UCSD-AML1 (cell line): ENCODE measurements at regions not wholly inside any gene's neighbourhood (a gene's known extent, or its start where the extent isn't known, plus 50 kb on each side); places are given as distances from the start of the nearest gene placed in this dataset.

Source experiments
- DNase-seq: peaks from one replicate; lab custom pipeline; 2025; ENCODE audit not compliant: unreplicated experiment; lab: John Stamatoyannopoulos, UW

DNA sequence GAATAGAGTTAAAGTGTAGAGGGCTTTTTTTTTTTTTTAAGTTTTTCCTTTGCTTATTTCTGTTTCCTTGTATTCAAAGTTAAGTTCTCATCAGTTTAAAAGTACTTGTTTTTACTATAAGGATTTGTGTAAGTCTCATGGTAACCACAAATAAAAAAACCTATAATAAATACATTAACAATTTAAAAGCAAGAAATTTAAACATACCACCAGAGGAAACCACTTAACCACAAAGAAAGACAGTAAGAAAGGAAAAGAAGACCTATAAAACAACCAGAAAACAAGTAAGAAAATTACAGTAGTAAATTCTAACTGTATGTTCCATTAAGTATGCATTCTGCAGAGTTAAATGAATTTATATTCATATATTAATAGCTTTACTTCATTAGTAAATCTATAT lies 999.1 kb upstream of the ATXN8OS start:
- DNase-seq, result no peak

DNA sequence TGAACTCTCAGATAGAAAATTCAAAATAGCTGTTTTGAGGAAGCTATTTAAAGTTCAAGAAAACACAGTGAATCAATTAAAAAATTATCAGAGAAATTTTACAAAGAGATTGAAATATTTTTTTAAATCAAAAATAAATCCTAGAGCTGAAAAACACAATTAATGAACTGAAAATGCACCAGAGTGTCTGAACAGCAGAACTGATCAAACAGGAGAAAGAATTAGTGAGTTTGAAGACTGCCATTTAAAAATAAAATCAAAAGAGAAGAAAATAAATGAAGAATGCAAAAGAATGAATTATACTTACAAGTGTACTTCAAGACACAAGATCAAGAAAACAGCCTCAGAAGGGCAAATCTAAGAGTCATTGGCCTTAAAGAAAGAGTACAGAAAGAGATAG lies 1000.2 kb upstream of the ATXN8OS start:
- no peak for DNase-seq

- no peak for DNase-seq
Measured at GRCh38 chr13:69101841-69102240, 1005.8 kb upstream of the ATXN8OS start.

- DNase-seq, result no peak
Measured at GRCh38 chr13:69094485-69094884, 1013.1 kb upstream of the ATXN8OS start.

DNA sequence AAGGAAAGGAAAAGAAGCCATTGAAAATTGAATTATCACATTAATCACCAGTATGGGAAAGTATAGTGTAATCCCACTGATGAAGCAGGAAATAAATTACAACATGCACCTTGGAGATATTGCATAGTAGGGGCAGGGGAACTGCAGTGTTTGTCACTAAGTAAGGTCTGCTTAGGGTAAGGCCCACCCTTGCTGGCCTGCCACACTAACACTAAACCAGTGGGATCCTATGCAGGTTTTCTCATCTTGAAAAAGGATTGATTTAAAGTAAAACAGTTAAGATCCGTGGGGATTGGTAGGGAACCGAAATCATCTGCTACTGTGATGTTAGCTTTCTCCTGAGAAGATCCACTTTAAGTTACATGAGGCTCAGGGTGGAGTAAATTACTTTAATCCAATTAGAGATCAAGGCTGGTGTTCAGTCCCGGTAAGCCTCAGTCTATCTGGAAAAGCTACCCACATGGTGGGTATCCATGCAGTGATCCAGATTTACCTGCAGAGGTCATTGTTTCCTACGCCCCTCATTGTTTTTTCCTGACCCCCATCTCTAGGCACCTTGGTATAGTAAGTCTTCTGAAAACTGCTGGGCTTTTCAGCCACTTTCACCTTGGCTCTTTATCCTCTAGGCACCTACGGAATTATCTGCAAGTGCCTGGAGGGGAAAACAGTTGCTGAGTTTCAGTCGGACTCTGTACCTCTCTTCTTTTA lies 1014.9 kb upstream of the ATXN8OS start:
- no peak for DNase-seq

DNA sequence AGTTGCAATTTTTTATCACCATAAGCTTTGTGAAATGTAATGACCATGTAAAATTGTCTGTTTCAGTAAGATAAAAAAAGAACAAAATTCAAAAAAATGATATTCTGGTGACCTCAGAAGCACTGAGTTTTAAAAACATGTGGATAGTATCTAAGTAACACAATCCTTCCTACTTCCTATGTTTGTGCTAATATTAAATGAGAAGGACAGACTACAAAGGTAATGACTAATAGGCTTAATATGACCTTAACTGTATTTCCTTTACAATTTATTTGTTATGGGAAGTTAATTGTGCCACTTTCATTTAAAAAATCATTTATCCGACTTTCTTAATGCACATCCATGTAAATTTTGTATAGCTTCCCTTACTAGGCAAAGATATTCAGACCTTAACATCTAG lies 1030.4 kb upstream of the ATXN8OS start:
- DNase-seq, result no peak

DNA sequence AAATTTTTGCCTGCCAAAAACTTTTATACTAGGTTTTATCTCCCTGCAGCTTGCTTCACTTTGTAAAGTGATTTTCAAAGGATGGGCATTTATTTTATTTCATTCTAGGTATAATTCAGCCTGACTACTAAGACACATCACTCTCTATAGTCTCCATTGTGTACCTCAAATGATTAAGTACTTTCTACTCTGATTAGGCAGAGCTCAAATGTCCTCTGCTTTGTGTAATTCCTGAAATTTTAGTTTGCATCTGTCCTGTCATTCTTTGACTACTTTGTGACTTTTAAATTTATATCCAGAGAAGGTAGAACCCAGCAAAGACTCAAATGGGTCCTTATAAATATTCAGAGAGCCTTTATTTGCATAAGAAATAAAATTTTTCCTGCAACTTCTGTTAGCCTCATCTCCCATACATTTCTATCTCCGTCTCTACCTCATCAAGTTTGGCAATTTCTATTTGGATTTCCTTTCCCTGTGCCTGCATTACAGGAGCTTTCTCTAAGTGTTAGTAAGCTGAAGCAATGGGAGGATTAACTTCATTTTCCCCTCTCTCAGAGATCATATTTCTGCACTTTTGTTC lies 1038.0 kb upstream of the ATXN8OS start:
- no peak for DNase-seq

GRCh38 chr13:69050696-69051095 lies 1056.9 kb upstream of the ATXN8OS start:
- DNase-seq, result no peak

DNA sequence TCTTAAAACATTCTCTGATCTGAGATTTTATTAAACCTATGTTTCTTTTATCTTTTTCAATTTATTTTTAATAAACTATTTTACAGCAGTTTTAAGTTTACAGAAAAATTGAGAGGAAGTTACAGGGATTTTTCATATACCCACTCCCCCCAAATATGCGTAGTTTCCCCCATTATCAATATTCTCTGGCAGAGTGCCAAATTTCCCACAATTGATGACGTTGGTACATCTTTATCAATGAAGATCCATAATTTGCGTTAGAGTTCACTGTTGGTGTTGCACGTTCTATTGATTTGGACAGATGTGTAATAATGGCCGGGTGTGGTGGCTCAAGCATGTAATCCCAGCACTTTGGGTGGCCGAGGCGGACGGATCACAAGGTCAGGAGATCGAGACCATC lies 1063.0 kb upstream of the ATXN8OS start:
- DNase-seq, result no peak

DNA sequence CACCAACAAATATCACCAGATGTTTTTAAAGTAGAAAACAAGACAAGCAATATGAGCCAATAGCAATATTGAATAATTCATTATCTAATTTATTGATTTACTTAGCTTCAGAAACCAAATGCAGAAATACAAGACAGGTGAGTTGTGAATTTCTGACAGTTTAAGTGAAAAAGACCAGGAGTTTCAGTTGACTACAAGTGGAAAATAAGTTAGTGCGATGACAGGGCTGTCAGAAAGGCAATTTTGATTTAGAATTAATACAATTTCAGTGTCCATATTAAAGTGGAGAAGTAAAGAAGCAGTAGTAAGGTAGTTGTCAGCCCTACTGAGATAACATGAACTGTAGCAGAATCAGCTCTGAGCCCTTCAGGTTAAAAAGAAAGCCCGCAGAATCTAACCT lies 1066.7 kb upstream of the ATXN8OS start:
- DNase-seq, result no peak

GRCh38 chr13:69035771-69036170 lies 1071.9 kb upstream of the ATXN8OS start:
- no peak for DNase-seq

DNA sequence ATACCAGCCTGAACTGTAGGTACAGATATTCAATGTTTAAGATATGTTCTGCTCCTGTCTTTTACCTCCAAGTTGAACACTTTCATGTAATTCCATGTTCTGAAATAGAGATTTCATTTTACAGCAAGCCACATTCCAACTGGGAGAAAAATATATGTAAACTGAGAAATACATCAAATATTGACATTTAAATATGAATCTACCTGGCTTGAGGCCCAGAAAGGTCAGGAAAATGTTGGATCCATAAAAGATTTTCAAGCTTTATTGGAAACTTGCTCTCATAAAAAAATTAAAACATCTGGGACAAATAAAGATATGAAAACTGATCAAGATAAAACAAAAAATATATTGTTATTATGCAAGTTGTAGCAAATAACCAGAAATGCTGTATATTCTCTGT lies 1078.7 kb upstream of the ATXN8OS start:
- DNase-seq, result no peak

DNA sequence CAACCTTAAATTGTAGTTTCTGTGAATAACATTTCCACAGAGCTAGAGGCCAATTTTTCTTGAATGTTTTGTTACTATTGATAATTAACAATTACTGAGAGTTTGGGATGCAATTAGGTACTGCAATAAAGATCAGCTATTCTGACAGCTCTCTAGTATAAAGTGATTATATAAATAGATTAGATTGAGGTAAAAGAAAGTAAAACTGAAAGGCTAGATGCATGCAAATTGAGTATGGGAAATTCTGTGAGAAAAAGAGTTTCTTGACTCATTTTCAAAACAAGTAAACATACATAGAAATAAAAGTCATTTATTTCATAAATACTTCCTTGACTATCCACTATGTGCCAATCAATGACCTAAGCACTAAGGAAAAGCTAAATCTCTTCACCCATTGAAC lies 1087.5 kb upstream of the ATXN8OS start:
- no peak for DNase-seq

GRCh38 chr13:69018173-69018572 lies 1089.5 kb upstream of the ATXN8OS start:
- DNase-seq, result peak; percentile 1

- DNase-seq, result no peak
Measured at GRCh38 chr13:69010789-69011188, 1096.8 kb upstream of the ATXN8OS start.

GRCh38 chr13:69008499-69008898 lies 1099.1 kb upstream of the ATXN8OS start:
- DNase-seq, result no peak

GRCh38 chr13:68998056-68998455 lies 1109.6 kb upstream of the ATXN8OS start:
- DNase-seq, result no peak

DNA sequence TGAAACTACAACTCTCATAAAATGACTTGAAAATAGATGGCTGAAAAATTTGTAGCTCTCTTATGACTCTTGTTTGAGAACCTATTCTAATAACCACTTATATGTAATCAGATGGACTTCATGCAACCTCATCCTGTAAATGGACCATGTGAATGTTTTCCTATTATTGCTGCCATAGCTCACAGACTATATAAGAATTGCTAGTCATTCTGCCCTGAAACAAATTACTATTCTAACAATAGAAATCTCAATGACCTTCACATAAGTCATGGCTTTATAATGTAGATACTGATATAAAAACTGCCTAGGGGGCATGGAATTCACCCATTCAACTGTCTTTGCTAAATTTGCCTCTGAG lies 1111.0 kb upstream of the ATXN8OS start:
- DNase-seq, result no peak

GRCh38 chr13:68995972-68996667 lies 1111.5 kb upstream of the ATXN8OS start:
- DNase-seq, result no peak

DNA sequence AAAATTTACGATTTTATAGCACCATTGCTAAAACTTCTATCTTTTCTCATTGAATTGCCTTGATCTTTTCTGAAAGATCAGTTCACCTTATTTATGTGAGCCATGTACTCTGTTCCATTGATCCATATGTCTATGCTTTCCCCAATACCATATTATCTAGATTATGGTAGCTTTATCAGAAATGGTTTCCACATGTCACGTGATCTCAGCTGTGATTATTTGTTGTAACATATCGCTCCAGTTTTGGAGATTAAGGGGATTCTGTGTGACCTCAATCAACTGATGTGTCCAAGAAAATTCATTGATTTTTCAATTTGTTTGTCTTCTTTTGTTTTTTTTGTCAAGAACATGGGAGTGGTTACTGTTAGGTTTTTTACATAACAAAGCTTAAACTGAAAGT lies 1114.5 kb upstream of the ATXN8OS start:
- DNase-seq, result no peak

GRCh38 chr13:68988176-68988575 lies 1119.5 kb upstream of the ATXN8OS start:
- DNase-seq, result peak; percentile 2

- no peak for DNase-seq
Measured at GRCh38 chr13:68987585-68987984, 1120.0 kb upstream of the ATXN8OS start.
